ENCODE measurements at regions not wholly inside any gene's neighbourhood (a gene's known extent, or its start where the extent isn't known, plus 50 kb on each side); places are given as distances from the start of the nearest gene placed in this dataset.
"Not testable (repeated sequence)": the region's sequence is repeated elsewhere in the genome, so short reads cannot be mapped to it uniquely, and the experiment has no call there.

DNA sequence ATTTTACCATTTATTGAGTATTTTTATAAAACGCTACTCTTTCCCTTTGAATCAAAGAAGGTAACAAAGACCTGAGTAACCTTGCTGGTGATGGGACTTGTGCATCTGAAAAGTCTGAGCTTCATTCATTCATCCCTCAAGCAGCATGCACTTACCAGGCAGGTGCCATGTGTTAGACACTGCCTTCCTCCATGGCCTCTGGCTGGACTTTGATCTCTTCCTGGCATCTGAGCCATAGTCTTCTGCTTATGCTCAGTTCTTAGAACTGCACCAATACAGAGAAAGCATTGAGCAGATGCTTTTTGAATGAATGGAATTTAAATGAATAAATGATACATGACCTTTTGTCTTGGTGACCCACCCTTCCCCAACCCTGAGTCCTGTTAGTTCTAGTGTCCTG lies 251.4 kb upstream of the COPS8 start:
- no peak for DNase-seq

DNA sequence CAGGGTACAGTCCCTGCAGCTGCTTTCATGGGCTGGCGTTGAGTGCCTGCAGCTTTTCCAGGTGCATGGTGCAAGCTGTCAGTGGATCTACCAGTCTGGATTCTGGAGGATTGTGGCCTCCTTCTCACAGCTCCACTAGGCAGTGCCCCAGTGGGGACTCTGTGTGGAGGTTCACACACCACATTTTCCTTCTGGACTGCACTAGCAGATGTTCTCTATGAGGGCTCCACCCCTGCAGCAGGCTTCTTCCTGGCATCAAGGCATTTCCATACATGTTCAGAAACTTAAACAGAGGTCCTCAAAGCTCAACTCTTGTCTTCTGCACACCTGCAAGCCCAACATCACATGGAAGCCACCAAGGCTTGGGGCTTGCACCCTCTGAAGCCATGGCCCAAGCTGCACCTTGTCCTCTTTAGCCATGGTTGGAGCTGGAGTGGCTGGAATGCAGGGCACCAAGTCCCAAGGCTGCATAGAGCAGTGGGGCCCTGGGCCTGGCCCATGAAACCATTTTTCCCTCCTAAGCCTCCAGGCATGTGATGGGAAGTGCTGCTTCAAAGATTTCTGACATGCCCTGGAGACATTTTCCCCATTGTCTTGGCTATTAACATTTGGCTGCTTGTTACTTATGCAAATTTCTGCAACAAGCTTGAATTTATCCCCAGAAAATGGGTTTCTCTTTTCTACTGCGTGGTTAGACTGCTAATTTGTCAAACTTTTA lies 250.2 kb upstream of the COPS8 start:
- no peak for DNase-seq

DNA sequence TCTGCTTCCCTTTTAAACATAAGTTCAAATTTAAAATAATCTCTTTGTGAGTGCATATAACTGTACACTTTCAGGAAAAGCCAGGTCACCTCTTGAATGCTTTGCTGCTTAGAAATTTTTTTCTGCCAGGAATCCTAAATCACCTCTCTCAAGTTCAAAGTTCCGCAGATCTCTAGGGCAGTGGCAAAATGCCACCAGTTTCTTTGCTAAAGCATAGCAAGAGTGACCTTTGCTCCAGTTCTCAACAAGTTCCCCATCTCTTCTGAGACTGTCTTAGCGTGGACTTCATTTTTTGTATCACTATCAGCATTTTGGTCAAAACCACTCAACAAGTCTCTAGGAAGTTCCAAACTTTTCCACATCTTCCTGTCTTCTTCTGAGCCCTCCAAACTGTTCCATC lies 249.7 kb upstream of the COPS8 start:
- DNase-seq = not testable (repeated sequence)

DNA sequence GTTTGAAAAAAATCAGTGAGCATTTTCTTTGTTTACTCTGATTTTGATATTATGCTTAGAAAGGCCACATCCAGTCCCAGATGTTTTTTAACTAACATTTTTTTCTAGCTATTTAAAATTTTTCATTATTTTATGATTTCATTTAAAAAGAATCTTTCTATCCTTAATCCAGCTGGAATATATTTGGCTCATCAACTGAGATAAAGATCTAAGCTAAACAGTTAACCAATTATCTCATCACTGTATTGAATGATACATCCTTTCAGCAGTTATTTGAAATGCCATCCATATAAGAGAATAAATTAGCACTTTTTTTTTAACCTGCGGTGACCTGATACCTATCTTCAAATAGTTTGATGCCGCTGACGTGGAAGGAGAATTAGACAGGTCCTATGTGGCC lies 245.5 kb upstream of the COPS8 start:
- DNase-seq = no peak

DNA sequence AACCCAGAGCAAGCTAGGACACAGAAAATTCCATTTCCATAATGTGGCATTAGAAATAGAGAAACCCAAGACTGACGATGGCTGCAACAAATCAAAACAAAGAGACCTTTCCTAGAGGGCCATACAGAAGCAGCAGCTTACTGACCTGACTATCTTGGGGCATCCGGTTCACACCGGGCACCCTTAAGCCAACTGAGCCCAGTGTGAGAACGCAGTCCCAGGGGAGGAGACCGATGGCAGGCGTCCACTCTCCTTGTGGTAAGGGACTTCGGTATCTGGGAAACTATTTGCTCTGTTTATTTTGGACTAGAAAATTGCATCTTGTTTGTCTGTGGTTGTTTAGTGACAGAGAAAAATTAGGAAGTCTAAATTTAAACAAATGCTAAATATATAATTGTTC lies 244.8 kb upstream of the COPS8 start:
- DNase-seq = no peak

DNA sequence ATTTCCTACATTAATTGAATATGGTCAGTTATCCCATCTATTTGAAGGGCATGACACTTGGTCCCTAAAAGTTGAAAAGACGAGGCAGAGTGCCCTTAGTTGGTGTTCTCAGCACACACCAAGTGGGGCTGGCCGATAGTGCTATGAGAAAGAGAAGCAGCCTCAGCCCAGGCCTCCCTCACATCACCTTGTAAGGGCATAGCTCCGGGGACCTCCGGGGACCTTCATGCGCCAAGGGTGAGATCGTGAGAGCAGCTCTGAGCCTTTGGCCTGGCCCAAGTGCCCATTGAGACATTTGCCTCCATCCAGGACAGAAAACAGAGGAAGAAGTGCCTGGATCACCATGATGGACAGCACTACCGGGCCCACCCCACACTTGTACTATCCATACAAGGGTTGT lies 244.3 kb upstream of the COPS8 start:
- no peak for DNase-seq

DNA sequence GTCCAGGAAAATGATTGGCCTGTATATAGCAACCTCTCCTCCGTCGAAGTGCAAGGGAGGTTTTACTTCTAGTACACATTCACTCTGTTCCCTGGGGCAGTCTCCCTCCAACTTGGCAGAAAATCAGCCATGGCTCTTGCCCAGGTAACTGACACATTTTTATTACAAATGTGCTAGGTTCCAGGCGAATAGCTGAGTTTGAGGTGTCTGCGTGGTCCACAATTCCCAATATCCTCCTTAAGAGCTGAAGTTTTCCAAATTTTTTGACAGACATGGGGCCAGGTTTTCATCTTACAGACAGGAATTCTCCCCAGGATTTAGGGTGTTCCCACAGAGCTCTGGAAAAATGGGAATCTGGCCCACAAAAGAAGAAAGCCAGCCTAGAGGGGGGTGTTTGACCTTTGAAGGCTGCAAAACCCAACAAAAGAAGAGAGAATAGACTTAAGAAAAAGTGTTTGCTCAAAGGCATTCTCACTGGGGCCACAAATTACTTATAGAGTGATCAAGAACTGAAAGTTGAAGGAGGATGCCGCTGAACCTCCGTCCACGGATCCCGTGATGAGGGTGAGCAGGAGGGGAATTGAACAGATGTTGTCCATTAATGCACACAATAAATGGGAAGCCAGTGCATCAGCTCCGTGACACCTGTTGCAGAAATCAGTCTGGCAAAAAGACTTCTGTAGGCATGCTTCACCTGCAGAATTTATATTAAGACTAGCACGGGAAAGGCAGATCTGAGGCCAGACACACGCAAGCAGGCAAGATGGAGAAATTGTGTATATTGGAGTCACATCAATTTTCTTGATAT lies 242.3 kb upstream of the COPS8 start:
- no peak for DNase-seq

DNA sequence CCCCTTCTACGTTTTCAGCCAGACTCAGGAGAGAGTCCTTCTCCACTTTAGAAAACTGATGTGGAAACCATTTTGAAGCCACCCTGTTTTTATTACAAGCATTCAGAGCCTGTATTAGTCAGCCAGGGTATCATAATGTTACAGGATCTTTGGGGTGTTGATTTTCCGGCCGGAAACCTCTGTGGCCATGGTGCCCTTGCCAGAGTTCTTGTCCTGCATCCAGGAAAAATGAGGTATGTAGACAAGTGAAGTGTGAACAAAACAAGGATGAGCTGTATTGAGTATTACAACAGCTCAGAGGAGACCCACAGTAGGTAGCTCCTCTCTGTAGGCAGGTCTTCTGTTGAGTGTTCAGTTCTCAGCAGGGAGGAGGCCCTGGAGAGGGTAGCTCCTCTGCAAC lies 241.0 kb upstream of the COPS8 start:
- no peak for DNase-seq

DNA sequence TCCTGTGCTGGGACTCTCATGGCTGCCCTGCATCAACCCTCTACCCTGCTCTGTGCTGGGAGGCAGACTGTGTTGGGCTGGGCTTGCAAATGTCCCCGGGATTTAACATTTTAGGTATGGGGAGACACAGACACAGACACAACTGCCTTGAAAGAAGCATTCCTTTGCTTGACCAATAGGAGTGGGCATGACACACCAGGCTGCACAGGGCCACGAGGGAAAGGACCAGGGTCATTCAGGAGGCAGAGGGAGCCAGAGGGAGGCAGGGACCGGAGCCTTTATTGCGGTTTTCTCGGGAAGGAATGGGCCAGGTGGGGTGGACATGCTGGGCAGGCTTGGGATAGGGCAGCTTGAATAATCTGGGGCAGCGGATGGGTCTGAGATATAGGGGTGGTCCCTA lies 238.7 kb upstream of the COPS8 start:
- DNase-seq = no peak

DNA sequence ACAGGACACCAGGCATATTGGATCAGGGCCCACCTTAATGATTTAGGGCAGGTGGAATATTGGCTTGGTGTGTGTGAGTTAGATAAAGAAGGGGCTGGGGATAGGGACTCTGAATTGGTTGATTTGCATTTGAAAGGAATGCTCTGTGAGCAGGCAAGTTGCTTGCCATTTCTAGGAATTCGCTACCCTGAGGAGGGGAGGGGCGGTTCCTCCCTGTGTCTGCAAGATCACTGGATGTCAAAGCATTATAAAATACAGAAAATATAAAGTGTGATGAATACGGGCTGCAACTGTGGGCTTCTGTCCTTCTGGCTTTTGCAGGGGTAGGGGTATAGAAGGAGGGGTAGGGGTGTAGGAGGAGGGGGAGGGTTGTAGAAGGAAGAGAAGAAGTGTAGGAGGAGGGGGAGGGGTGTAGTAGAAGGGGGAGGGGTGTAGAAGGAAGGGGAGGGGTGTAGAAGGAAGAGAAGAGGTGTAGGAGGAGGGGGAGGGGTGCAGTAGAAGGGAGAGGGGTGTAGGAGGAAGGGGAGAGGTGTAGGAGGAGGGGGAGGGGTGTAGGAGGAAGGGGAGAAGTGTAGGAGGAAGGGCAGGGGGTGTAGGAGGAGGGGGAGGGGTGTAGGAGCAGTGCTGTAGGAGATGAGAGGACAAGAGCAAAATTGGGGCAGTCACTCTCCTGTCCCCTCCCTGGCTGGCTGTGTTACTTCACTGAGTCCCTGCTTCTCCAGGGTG lies 238.0 kb upstream of the COPS8 start:
- DNase-seq = no peak

DNA sequence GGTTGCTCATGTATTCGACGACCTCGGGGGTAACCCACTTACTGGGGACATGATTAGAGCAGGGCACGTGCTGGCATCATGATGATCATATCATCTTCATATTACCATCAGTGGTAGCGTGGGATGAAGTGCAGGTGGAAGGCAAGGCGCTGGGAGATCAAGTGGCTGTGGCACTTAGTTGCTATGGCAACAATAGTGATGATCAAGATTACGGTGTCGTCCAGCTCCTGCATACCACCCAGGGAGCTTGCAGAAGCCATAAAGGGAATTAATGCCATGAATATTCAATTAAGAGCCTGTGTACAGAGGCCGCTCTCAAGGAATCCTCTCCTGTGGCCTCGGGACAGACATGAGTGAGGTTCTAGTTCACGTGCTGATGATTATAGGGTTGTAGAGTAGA lies 237.2 kb upstream of the COPS8 start:
- no peak for DNase-seq

DNA sequence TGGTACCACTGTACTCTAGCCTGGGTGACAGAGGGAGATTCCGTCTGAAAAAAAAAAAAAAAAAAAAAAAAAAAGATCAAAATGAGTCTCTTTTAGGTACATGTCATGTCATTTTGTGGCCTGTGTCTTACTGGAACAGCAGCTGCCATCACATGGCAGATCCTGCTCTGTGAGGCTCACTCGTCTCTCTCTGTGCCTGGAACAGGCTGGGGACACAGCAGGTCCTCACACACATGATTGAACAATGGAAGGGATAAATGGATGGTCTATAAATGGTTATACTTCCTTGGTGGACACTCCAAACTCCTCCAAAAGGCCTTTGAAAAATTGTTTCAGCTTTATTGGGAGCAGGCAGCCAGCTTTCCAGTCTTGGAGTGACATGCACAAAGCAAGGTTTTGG lies 236.2 kb upstream of the COPS8 start:
- DNase-seq = no peak

DNA sequence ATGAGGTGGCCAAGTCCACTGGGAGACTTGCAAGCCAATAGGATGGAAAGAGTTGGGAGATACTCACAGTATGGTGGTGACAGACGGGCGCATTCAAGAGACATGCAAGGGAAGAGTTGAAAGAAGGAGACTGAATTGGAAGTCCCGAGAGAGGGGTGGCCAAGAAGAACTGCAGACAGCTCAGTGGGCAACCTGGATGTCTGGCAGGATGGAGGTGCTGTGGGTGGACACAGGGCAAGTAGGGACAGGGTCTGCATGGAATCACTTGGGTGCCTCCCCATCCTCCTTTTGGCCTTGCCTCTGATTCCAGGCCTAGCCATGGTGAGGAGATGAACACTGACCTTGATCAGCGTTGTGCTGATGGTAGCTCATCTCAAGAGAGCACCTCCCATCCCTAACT lies 235.7 kb upstream of the COPS8 start:
- DNase-seq = no peak

DNA sequence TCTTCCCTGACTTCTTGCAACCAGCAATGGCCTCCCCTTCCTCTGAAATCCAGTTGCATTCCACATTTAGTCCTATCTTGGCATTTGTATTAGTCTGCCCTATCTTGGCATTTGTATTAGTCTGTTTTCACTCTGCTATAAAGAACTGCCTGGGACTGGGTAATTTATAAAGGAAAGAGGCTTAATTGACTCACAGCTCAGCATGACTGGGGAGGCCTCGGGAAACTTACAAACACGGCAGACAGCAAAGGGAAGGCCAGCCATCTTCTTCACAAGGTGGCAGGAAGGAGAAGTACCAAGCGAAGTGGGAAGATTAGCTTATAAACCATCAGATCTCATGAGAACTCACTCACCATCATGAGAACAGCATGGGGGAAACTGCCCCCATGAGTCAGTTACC lies 234.5 kb upstream of the COPS8 start:
- no peak for DNase-seq

DNA sequence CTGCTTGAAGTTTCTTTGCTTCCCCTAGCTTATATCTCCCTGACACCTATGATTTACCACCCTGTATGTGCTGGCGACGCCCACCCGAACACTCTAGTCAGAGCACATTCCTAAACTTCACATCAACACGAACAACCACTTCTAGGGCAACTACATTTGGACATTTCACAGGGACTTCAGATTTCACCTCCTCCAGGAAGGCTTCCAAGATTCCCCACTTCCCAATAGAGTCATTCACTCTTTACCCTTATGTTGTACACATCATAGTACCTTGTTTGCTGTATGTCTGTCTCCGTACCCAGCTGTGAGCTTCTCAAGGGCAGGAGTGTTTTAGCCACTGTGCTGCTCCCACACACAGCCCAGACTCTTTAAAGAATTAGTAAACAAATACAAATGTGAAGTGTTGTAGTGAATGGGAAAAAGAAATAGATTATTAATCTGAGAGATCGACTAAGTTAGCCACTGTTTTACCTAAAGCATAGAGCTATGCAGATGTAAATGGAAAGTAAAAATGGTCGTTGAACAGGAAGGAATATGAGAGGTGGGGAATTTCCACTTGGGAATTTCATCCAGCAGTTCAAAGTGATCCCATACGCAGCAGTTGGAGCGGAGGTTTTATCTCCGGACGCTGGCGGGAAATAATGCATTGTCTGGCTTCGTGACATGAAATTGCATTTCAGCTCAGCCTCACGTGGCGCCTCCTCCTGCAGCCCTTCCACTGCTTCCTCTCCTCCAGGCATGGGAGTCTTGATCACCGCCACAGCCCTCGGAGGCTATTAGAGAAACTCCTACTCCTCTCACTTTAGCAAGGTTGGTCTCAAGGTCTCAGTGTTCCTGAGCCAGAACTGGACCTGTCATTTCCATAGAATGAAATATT lies 233.4 kb upstream of the COPS8 start:
- DNase-seq = no peak

DNA sequence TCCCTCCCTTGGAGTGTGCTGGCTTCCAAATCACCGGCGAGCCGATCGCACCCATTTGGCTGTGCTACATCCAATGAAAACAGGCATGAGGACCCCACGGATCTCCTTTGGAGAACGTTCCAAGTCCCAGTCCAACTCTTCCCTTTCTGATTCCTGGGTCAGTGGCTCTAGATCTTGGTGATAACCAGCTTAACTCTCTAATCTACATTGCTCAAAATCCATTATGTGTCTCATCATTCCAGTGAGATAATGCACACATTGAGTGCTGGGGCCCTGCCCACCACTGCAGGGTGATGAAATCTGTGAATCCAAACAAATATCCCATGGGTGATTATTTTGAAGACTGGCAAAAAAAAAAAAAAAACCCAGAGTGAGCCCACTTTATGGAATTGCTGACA lies 232.7 kb upstream of the COPS8 start:
- no peak for DNase-seq

DNA sequence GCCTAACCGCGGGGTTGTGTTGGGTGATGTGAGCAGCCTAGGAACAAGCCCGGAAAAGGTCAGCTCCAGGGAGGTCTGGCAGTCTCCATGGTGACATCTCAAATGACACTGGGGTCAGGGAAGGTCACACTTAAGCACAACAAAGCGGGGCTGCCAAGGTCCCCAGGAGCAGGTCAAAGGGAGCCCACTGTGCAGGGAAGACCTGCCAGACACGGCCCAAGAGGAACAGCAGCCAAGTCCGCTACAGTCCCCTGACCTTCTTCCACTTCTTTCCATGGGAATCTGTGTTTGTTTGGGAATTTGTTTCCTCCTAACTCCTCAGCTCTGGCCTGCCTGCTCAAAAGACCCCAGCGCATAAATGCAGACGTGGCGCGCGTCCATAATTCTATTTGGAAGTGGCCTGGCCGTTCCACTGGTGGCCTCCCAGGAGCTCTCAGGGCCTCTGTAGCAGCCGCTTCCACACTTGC lies 232.1 kb upstream of the COPS8 start:
- DNase-seq = no peak

DNA sequence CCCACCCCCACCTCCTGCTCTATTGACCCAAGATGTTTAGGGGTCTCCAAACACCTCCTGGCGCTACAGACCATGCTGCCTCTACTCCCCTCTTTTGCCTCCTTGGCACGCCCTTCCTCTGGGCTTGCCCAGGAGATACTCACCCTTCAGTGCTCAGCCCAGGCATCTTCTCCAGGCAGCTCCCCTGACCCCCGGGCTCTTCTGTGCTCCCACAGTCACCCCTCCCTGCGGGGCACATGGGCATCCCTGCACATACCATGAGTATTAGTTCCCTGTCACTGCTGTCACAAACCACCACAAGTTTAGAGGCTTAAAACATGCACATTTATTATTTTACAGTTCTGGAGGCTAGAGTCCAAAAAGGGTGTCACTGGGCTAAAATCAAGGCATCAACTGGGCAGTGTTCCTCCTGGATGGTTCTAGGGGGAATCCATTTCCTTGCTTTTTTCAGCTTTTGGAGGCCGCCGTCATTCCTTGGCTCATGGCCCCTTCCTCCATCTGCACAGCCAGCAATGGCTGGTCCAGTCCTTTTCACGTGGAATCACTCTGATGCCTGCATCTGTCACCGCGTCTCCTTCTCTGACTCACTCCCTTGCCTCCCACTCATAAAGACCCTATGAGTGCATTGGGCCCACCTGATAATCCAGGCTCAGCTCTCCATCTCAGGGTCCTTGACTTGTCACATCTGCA lies 230.4 kb upstream of the COPS8 start:
- no peak for DNase-seq

DNA sequence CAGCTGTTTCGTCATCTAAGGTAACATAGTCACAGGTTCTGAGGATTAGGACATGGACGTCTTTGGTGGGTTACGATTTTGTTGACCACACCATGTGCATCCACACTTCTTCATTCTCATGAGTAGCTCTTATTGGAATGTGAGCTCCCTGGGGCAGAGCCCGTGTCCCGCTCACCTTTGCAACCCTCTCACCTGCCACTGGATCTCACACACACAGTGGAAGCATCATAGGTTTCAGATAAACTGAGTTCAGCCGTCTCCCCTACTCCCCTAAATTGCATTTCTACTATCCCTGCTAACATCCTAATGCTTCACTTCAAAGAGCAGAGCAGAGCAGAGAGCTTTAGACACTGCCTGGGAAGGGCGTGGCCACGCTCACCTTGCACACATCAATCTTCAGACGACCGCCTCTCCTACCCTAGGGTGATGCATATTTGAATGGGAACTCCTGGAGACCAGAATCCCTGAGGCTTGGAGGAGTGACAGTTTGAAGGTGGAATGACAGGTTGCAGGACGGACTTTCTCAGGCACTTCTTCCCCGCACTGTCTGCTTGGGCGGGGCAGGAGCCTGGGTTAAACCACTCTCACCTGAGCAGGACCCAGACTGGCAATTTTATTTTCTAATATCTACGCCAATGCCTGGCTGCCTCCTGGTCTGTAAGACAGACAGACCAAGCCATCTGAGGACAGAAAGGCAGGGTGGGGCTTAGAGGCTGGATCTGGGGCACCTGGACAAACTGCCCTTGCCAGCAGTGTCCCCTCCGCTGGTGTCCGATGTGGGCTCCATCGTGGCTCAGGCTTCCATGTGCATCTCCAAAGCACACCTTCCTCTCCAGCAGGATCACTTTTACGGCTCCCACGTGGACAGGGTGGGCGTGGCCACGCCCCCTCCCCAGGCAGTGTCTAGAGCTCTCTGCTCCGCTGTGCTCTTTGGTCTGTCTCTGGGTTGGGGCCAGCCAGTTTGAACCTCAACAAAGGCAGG lies 229.5 kb upstream of the COPS8 start:
- DNase-seq = no peak

DNA sequence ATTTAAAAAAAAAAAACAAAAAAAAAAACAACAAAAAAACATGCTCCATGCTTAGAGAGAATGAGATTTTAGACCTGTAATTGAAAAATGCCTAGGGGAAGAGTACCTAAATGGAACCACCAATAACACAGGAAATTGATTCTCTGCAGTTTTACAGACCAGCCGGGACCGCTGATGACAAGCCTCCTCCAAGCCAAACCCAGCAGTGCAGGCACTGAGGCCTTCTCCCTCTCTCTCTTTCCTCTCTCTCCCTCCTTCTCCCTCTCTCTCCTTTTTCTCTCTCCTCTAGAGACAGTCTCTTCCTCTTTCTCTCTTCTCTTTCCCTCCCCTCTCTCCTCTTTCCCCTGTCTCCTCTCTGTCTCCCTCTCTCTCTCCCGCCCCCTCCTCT lies 228.8 kb upstream of the COPS8 start:
- no peak for DNase-seq

DNA sequence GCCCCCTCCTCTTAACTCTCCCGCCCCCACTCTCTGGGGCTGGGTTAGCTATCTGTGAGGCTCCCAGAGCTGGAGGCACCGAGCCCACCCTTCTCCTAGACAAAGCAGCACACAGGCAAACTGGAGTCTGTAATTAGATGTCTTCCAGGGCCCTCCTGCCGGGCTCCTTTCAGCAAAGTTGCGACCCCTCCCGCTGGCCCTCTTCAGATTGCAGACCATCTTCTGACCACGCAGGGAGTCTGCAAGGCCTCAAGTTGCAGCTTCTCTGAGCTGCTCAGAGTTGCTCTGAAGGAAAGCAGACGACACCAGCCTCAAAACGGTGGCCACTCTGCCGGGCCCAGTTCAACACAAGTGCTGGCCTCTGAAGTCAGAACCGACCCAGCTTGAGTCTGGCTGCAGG lies 228.4 kb upstream of the COPS8 start:
- no peak for DNase-seq

All from CD4-positive, alpha-beta T cell treated with Interleukin-21 for 1 hour (primary cell).